Body of pancreas (tissue), 4 donors: ENCODE measurements at regions not wholly inside any gene's neighbourhood (a gene's known extent, or its start where the extent isn't known, plus 50 kb on each side); places are given as distances from the start of the nearest gene placed in this dataset.

Source experiments
- ATAC-seq: fragments of 150-250 bp; one replicate; pipeline ENCODE4 v1.9.1; 2016
- DNase-seq, 4 donors: peaks; one replicate each; pipeline ENCODE4 v3.0.0-alpha.2; 2019
- H3K27ac ChIP-seq, 4 donors: fragments of 200-600 bp; sonication (generic); 1 replicate in 3 of 4; 2 replicates in 1 of 4; pipeline versions ENCODE4 v1.5.1 to v1.6.1; 2016 to 2019; ENCODE audit warnings: mild to moderate bottlenecking in 1 of 4, mixed read lengths in 1 of 4, moderate library complexity in 1 of 4
- H3K27me3 ChIP-seq, 2 donors: fragments of 200-600 bp; sonication (generic); one replicate each; pipeline ENCODE4 v1.6.0; 2016; ENCODE audit warnings: mild to moderate bottlenecking in 1 of 2
- H3K36me3 ChIP-seq, 2 donors: fragments of 200-600 bp; sonication (generic); replicated peaks in 1 of 2; 2 replicates each; pipeline ENCODE4 v1.5.1; 2016; ENCODE audit warnings: low read depth in 2 of 2; ENCODE audit not compliant: insufficient read depth in 1 of 2
- H3K4me1 ChIP-seq: fragments of 200-600 bp; sonication (generic); one replicate; pipeline ENCODE4 v1.6.0; 2016
- H3K4me3 ChIP-seq, 2 donors: fragments of 200-600 bp; sonication (generic); 1 replicate in 1 of 2; 2 replicates in 1 of 2; pipeline ENCODE4 v1.5.1; 2016 to 2019
- H3K9me3 ChIP-seq, 3 donors: fragments of 200-600 bp; sonication (generic); 1 replicate in 2 of 3; 2 replicates in 1 of 3; pipeline ENCODE4 v1.5.1; 2016
- CTCF ChIP-seq, 7 experiments: fragments of 450-650 bp in 4 of 7; fragments of 200-600 bp in 3 of 7; sonication (generic) in 3 of 7; IDR thresholded peaks; one replicate each; pipeline ENCODE4 v1.5.1; 2016 to 2019; ENCODE audit warnings: antibody characterized with exemption in 7 of 7
- POLR2A ChIP-seq, 3 donors: fragments of 450-650 bp; IDR thresholded peaks; one replicate each; pipeline ENCODE4 v1.6.1; 2016; ENCODE audit warnings: antibody characterized with exemption in 3 of 3, mild to moderate bottlenecking in 2 of 3
- WGBS, 2 donors: methylation state at CpG; one replicate each; pipeline ENCODE4 v1.1.5; 2017; 5-methylcytosine and 5-hydroxymethylcytosine counted together
- intact Hi-C: fragments of 100-400 bp; cut with DNase I; formaldehyde crosslinking; loops from one replicate; pipeline ENCODE4 v1.15.1; 2023

- intact Hi-C loops: no loop called here
Observed at GRCh38 chr3:40645883-40646282, 121.1 kb downstream of the ZNF621 start.

GRCh38 chr3:40649346-40649745 lies 124.6 kb downstream of the ZNF621 start:
- Histone ChIP-seq H3K4me1 (no peaks in the 10 kb centered on the region), H3K36me3 (no peaks in the 10 kb centered on the region), H3K9me3 (no peaks in the 10 kb centered on the region), H3K27ac (no peak overlapping the region), H3K4me3 (no peak overlapping the region), H3K27me3 (no peaks in the 10 kb centered on the region)
- intact Hi-C loops: no loop called here
- DNase-seq (no peak), ATAC-seq (no peak)
- 86 to 88% methylated on average over 4 of the region's 4 CpGs for WGBS, 2 donors
- no peak for TF ChIP-seq CTCF (IDR thresholded peaks at IDR 0.05)
- TF ChIP-seq POLR2A (IDR thresholded peaks at IDR 0.05): no peak

More at GRCh38 chr3:40645883-40646282, 121.1 kb downstream of the ZNF621 start:
- 76 to 85% methylated on average over 3 of the region's 3 CpGs for WGBS, 2 donors
- no peak overlapping the region for H3K27ac ChIP-seq
- H3K27me3 ChIP-seq: no peaks in the 10 kb centered on the region
- no peaks in the 10 kb centered on the region for H3K36me3 ChIP-seq
- H3K4me3 ChIP-seq: no peak overlapping the region
- H3K4me1 ChIP-seq: no peaks in the 10 kb centered on the region
- DNase-seq (peak in 3 of 4 donors; percentile 3 to 15 (median 6)), ATAC-seq (no peak)
- TF ChIP-seq POLR2A (IDR thresholded peaks at IDR 0.05): no peak
- no peak for TF ChIP-seq CTCF (IDR thresholded peaks at IDR 0.05)
- H3K9me3 ChIP-seq: no peaks in the 10 kb centered on the region

- ATAC-seq (no peak), DNase-seq (no peak)
- Histone ChIP-seq H3K27ac (no peak overlapping the region), H3K9me3 (no peaks in the 10 kb centered on the region), H3K36me3 (no peaks in the 10 kb centered on the region), H3K4me3 (no peak overlapping the region), H3K4me1 (no peaks in the 10 kb centered on the region), H3K27me3 (no peaks in the 10 kb centered on the region)
- TF ChIP-seq POLR2A (IDR thresholded peaks at IDR 0.05) (no peak), CTCF (IDR thresholded peaks at IDR 0.05) (no peak)
- 70 to 72% methylated on average over 4 to 5 of the region's 5 CpGs for WGBS, 2 donors
- intact Hi-C loops: no loop called here
Observed at GRCh38 chr3:40652072-40652471, 127.3 kb downstream of the ZNF621 start.

GRCh38 chr3:40653001-40653400 lies 128.2 kb downstream of the ZNF621 start:
- H3K9me3 ChIP-seq: no peaks in the 10 kb centered on the region
- no peak overlapping the region for H3K27ac ChIP-seq
- H3K27me3 ChIP-seq: no peaks in the 10 kb centered on the region
- ATAC-seq: no peak
- TF ChIP-seq CTCF (IDR thresholded peaks at IDR 0.05) (no peak), POLR2A (IDR thresholded peaks at IDR 0.05) (no peak)
- H3K4me1 ChIP-seq: no peaks in the 10 kb centered on the region
- intact Hi-C loops: no loop called here
- H3K4me3 ChIP-seq: no peak overlapping the region
- H3K36me3 ChIP-seq: no peaks in the 10 kb centered on the region
- DNase-seq: no peak
- WGBS, 2 donors: 54 to 77% methylated on average over 2 of the region's 2 CpGs

- Histone ChIP-seq H3K9me3 (no peaks in the 10 kb centered on the region), H3K36me3 (no peaks in the 10 kb centered on the region), H3K4me3 (no peak overlapping the region), H3K27me3 (no peaks in the 10 kb centered on the region), H3K27ac (no peak overlapping the region), H3K4me1 (no peaks in the 10 kb centered on the region)
- intact Hi-C loops: no loop called here
- 83 to 94% methylated on average over 3 of the region's 3 CpGs for WGBS, 2 donors
- DNase-seq (no peak), ATAC-seq (no peak)
- TF ChIP-seq CTCF (IDR thresholded peaks at IDR 0.05): no peak
- no peak for TF ChIP-seq POLR2A (IDR thresholded peaks at IDR 0.05)
Observed at GRCh38 chr3:40653878-40654277, 129.1 kb downstream of the ZNF621 start.
